Putamen (tissue), 1 donor: ENCODE measurements at regions not wholly inside any gene's neighbourhood (a gene's known extent, or its start where the extent isn't known, plus 50 kb on each side); places are given as distances from the start of the nearest gene placed in this dataset.

Source experiments
- DNase-seq: peaks from one replicate; pipeline ENCODE4 v3.0.0-alpha.2; 2016; ENCODE audit warnings: low spot score

DNA sequence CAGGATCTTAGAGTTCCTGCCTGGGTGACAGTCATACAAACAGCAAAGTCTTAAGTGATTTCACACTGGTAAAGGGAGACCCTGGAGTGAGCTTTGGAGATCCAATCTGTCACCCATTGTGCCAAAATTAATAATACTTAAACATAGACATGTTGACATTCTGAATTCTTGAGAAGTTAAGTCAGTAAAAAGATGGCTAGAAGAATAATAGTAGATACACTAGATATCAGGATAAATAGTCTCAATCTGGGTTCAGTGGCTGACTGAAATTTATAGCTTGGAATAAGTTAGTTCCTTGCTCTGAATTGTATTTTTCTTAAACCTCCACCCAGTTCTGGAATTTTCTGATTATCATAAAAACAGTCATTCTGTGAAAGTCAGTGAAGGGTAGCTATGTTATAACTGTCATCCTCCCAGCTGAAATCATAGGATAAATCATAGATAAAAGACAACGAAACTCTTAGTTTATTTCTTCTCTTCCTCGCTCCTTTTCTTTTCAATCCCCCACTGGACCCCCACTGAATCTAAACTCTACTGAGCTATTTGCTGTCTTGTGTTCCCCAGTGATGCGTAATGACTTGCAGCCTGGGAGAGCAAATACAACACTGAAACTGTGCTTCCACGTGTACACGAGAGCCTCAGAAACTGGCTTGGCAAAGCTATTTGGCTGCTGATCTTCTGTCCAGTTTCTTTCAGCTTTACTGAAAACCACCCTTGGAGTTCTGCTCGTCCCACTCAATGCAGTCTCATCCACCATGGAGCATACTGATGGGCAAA is 175.4 kb upstream of the TP63 start:
- DNase-seq: no peak

- no peak for DNase-seq
These were observed 174.0 kb upstream of the TP63 start for GRCh38 chr3:189457201-189457607.

GRCh38 chr3:189457631-189458412 is 173.4 kb upstream of the TP63 start:
- DNase-seq: no peak

DNA sequence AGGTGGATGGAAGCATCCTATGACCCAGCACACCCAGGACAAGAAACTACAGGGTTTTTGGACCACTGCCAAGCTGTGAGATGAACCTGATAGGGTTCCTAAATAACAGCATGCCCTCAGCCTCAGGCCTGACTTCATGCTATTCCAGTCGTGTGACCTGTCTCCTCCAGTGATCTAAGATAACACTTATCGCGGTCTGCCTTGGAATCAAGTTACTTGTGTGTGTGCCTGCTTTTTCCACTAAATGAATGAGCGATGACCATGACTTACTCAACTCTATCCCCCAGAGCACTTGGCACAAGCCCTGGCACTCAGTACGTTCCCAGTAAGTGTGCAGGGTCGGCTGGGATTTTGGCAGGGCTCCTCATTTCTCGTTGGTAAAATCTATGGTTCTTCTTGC is 172.7 kb upstream of the TP63 start:
- DNase-seq: no peak

GRCh38 chr3:189459231-189459630 is 172.0 kb upstream of the TP63 start:
- no peak for DNase-seq

DNA sequence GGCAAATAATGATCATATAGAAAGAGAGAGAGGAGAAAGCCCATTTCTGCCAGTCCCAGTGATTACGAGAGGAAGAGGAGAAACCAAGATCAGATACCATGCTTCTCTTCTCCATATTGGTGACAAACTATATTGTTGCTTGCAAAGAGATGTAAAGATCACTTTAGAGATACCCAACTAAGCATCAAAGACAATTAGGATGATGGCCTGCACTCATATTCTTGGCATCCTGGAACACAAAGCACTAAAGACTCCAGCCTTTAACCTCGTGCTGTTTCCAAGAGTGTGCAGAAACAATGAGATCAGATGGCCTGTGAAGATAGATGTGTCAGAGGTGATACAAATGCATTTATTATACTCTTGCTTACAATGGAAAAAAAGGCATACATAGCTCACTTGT is 170.7 kb upstream of the TP63 start:
- DNase-seq: no peak

DNA sequence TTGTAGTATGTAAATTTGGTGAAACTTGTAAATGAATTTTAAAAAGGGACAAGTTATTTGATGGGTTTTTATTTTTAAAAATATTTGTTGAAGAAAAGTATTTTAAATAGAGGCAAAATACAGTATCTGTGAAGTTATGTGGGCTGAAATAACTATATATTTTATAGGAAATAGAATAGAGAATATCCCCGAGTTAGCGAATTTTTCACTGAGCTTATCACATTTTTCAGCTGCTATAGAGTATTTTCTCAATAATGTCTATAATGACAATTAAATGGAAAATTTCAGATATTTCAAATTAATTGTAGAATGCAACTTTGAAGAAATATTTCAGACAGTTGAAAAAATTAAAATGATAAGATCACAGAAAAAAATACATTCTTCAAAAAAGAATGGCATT is 166.4 kb upstream of the TP63 start:
- no peak for DNase-seq

DNA sequence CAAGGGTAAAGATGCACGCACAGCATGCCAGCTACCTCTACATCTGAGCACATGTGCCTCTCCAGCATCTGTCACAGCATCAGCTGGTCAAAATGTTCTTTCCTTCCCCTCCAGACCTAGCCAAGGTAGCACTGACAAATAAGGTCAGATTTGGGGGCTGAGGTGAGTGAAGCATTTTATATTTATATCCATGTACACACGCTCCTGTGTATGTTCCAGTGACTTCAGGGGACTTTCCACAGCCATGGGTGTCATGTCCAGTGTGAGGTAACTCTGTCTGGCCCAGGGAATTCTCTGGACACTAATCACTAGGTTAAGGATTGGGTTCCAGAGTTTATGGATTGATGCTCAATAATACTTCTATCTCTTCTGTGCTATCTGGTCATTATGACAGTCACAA is 165.2 kb upstream of the TP63 start:
- no peak for DNase-seq

DNA sequence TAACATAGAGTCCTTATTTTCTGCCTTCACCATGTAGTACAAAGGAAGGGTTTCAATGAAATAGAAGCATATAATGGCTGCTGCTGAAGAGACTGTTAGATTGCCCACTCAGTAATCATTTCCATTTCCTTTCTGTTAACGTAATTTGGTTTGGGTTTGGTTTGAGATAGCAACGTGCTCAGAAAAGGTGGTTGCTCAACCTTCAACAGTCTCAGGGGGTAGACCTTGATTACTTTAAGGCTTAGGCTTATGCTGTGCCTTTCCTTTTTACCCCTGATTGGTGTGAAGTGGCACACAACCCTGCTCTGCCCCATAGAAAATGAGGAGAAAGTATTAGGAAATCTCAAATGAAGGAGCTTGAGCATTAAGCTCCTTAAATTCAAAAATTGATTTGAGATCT is 163.7 kb upstream of the TP63 start:
- DNase-seq: no peak

GRCh38 chr3:189474944-189475343 is 156.2 kb upstream of the TP63 start:
- no peak for DNase-seq

DNA sequence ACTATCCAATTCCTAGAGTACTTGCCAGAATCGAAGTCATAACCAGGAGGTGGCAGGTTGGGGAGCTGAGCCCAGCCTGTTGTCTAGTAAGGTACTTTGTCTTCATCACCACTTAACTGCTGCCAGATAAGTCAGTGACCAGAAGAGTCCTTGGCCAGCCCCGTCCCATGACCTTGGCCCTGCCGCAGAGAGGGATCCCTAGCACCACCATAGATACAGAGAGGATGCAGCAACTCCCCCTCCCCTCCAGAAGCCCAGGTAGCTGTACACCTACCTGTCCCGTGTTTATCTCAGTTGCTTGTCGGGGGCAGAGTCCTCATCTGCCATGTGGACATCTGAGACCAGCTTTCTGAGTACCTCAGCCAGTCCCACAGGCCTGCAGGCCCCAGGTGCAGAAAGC is 153.6 kb upstream of the TP63 start:
- DNase-seq: no peak

GRCh38 chr3:189486556-189486955 is 144.6 kb upstream of the TP63 start:
- no peak for DNase-seq

GRCh38 chr3:189488241-189488767 is 142.9 kb upstream of the TP63 start:
- DNase-seq: no peak

DNA sequence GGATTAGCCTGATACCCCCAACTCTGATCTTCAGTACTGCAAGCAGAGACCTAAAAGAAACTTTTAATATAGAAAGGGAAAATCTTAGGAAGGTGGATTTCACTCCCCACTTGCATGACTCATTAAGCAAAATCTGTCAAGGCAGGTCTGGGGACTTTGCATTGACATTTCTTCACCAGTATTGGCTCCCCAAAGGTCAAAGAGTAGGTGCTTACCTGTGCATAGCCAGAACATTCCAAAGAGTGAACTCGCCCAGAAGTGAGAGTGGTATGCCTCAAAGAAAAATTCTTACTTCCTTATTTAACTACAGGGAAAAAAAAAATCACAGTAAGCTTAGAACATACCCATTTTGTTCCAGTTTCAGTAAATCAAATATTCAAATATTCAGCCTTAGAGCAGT is 140.9 kb upstream of the TP63 start:
- DNase-seq: no peak

GRCh38 chr3:189490749-189491148 is 140.4 kb upstream of the TP63 start:
- DNase-seq: no peak

DNA sequence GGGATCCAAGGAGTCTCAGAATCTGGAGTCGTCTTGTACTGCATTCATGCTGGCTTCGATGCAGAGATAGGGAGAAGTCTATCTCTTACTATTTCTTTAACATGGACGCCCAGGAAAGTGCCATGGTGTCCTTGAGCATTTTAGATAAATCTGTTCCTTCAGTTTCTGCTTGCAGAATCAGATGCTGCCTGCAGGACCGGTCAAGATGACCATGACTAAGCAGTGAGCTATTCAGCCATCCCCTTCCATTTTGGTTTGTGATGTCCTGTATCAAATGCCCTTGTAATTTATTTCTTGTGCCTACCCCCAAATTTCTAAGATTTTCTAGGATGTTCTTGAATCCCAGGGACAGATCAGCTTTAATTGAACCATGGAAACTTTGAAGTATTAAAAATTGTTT is 139.4 kb upstream of the TP63 start:
- DNase-seq: no peak

- no peak for DNase-seq
These were observed 137.9 kb upstream of the TP63 start for GRCh38 chr3:189493271-189493670.

- no peak for DNase-seq
These were observed 136.6 kb upstream of the TP63 start for GRCh38 chr3:189494632-189495031.

GRCh38 chr3:189496375-189497138 is 134.6 kb upstream of the TP63 start:
- no peak for DNase-seq

- no peak for DNase-seq
These were observed 132.0 kb upstream of the TP63 start for GRCh38 chr3:189498995-189499704.

DNA sequence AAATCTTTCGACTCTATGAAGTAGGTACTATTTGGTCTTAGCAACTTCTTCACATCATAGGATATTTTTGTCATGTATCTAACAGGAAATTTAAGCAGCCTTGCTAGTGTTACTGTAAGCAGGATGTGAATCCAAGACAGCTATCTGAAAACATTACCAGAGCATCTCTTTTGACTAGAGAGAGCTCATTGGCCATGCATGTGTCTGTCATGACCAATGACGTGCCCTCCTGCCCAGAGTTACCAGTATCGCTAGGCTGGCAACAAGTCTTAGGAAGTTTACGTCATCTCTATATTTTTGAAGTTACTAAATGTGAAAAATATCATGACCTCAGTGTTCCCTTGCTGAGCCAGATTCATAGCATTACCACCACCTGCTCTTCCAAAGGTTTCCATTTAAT is 130.9 kb upstream of the TP63 start:
- no peak for DNase-seq
